Endothelial cell of umbilical vein (primary cell): ENCODE measurements at regions not wholly inside any gene's neighbourhood (a gene's known extent, or its start where the extent isn't known, plus 50 kb on each side); places are given as distances from the start of the nearest gene placed in this dataset.

Experiments used
- CTCF ChIP-seq, 2 donors: IDR thresholded peaks; 1 replicate in 1 of 2; 2 replicates in 1 of 2; pipeline ENCODE4 v1.5.1; 2011; ENCODE audit warnings: low read length in 2 of 2, mild to moderate bottlenecking in 2 of 2, moderate library complexity in 2 of 2, control low read depth in 1 of 2, inconsistent platforms in 1 of 2, low read depth in 1 of 2; ENCODE audit not compliant: insufficient read depth in 1 of 2; ENCODE audit errors: extremely low read depth in 1 of 2
- EZH2 ChIP-seq: IDR thresholded peaks from 2 replicates; pipeline ENCODE4 v1.6.1; 2012; ENCODE audit warnings: borderline replicate concordance, low read depth, mild to moderate bottlenecking, moderate library complexity, low read length, inconsistent platforms; ENCODE audit not compliant: severe bottlenecking
- GATA2 ChIP-seq: IDR thresholded peaks from 2 replicates; pipeline ENCODE4 v1.7.0; 2011; ENCODE audit warnings: low read depth, mild to moderate bottlenecking, moderate library complexity, mixed read lengths, low read length; ENCODE audit not compliant: insufficient read length, insufficient read depth
- JUN ChIP-seq: IDR thresholded peaks from 2 replicates; pipeline ENCODE4 v1.6.1; 2011; ENCODE audit warnings: borderline replicate concordance, low read depth; ENCODE audit not compliant: insufficient read length, insufficient read depth
- MAX ChIP-seq: IDR thresholded peaks from 2 replicates; pipeline ENCODE4 v1.6.1; 2011; ENCODE audit not compliant: insufficient read depth, insufficient read length
- MYC ChIP-seq: IDR thresholded peaks from one replicate; pipeline ENCODE4 v1.6.1; 2011; ENCODE audit warnings: mild to moderate bottlenecking, low read depth, low read length
- POLR2A ChIP-seq: IDR thresholded peaks from 2 replicates; pipeline ENCODE4 v1.6.1; 2012; ENCODE audit warnings: low read depth, mild to moderate bottlenecking, control low read depth, low read length
- POLR2AphosphoS5 ChIP-seq: IDR thresholded peaks from 2 replicates; pipeline ENCODE4 v1.6.1; 2012; ENCODE audit warnings: low read depth, mild to moderate bottlenecking, control low read depth, low read length, moderate library complexity; ENCODE audit not compliant: insufficient read depth

GRCh38 chr15:57884936-57885335 is 178.4 kb downstream of the POLR2M start:
- TF ChIP-seq POLR2A, result no peak
- TF ChIP-seq CTCF (IDR thresholded peaks at IDR 0.05; ENCODE audit: extremely low read depth in 1 of 2, insufficient read depth in 1 of 2, low read depth in 1 of 2, low read length in 2 of 2), result no peak
- no peak for TF ChIP-seq MYC
- TF ChIP-seq POLR2AphosphoS5, result no peak
- no peak for TF ChIP-seq MAX
- TF ChIP-seq JUN, result no peak
- TF ChIP-seq GATA2, result no peak
- TF ChIP-seq EZH2, result no peak
